IMR-90 (cell line): ENCODE measurements at regions not wholly inside any gene's neighbourhood (a gene's known extent, or its start where the extent isn't known, plus 50 kb on each side); places are given as distances from the start of the nearest gene placed in this dataset.

Source experiments
- ATAC-seq: fragments of 200-7000 bp; cut with Tn5 transposase; 2 replicates; pipeline ENCODE4 v1.9.1; 2020; ENCODE audit warnings: low read depth, mild to moderate bottlenecking, moderate library complexity
- BruUV-seq: library from RNA; stranded (reverse); fragments of 400-500 nt; replicated peaks from 2 replicates; lab custom pipeline; 2021; lab: Mats Ljungman, UMichigan
- CTCF ChIA-PET: fragments of 300-600 bp; formaldehyde crosslinking; extraction: SDS; loops from one replicate; lab custom pipeline; 2021; ENCODE audit warnings: antibody characterized with exemption; lab: Yijun Ruan, JAX
- POLR2A ChIA-PET: fragments of 300-600 bp; sonication (Branson Sonifier 250); formaldehyde crosslinking; loops from one replicate; lab custom pipeline; 2022; ENCODE audit warnings: antibody characterized with exemption; ENCODE audit not compliant: unreplicated experiment; lab: Charles Lee
- DNase-seq: peaks from one replicate; pipeline ENCODE4 v3.0.0; 2013
- H2AFZ ChIP-seq: replicated peaks from 2 replicates; pipeline ENCODE3; 2013; ENCODE audit warnings: low read length, mild to moderate bottlenecking; ENCODE audit not compliant: poor library complexity
- H2AK5ac ChIP-seq: 2 replicates; pipeline ENCODE4 v1.6.1; 2013; ENCODE audit warnings: low read depth, low read length, inconsistent platforms
- H2AK9ac ChIP-seq: replicated peaks from 2 replicates; pipeline ENCODE3; 2013; ENCODE audit warnings: mild to moderate bottlenecking, low read depth, low read length, moderate library complexity; ENCODE audit not compliant: poor library complexity
- H2BK120ac ChIP-seq: 2 replicates; pipeline ENCODE4 v1.6.1; 2013; ENCODE audit warnings: low read depth, low read length, inconsistent platforms
- H2BK15ac ChIP-seq: 3 replicates; pipeline ENCODE4 v1.6.1; 2013; ENCODE audit warnings: low read depth, low read length, inconsistent platforms
- H2BK20ac ChIP-seq: 2 replicates; pipeline ENCODE4 v1.6.1; 2013; ENCODE audit warnings: low read depth, mild to moderate bottlenecking, inconsistent platforms, low read length, moderate library complexity
- H2BK5ac ChIP-seq: 2 replicates; pipeline ENCODE4 v1.6.1; 2013; ENCODE audit warnings: mild to moderate bottlenecking, low read depth, low read length, inconsistent platforms; ENCODE audit not compliant: poor library complexity, severe bottlenecking
- H3K14ac ChIP-seq: replicated peaks from 2 replicates; pipeline ENCODE4 v1.6.1; 2013; ENCODE audit warnings: low read depth, low read length, inconsistent platforms
- H3K18ac ChIP-seq: 2 replicates; pipeline ENCODE4 v1.6.1; 2013; ENCODE audit warnings: low read depth, low read length, control low read depth
- H3K23ac ChIP-seq: 2 replicates; pipeline ENCODE4 v1.6.1; 2013; ENCODE audit warnings: low read depth, low read length, inconsistent platforms
- H3K27ac ChIP-seq: 2 replicates; pipeline ENCODE4 v1.5.1; 2013; ENCODE audit warnings: mild to moderate bottlenecking, control low read depth, low read length; ENCODE audit not compliant: insufficient read depth
- H3K27me3 ChIP-seq: 2 replicates; pipeline ENCODE4 v1.6.1; 2013; ENCODE audit warnings: low read length; ENCODE audit not compliant: control insufficient read depth, insufficient read depth
- H3K36me3 ChIP-seq: 2 replicates; pipeline ENCODE4 v1.6.1; 2013; ENCODE audit warnings: low read length, mixed read lengths; ENCODE audit not compliant: control insufficient read depth, insufficient read depth
- H3K4ac ChIP-seq: 2 replicates; pipeline ENCODE4 v1.6.1; 2013; ENCODE audit warnings: low read depth, low read length, inconsistent platforms
- H3K4me1 ChIP-seq: 2 replicates; pipeline ENCODE4 v1.6.1; 2013; ENCODE audit warnings: low read length, mixed read lengths; ENCODE audit not compliant: control insufficient read depth, insufficient read depth
- H3K4me2 ChIP-seq: 2 replicates; pipeline ENCODE4 v1.6.1; 2013; ENCODE audit warnings: low read depth, mild to moderate bottlenecking, control low read depth, low read length, moderate library complexity
- H3K4me3 ChIP-seq: 2 replicates; pipeline ENCODE4 v1.5.1; 2013; ENCODE audit warnings: low read depth, mild to moderate bottlenecking, control low read depth, low read length, moderate library complexity; ENCODE audit not compliant: insufficient read depth
- H3K56ac ChIP-seq: 2 replicates; pipeline ENCODE4 v1.6.1; 2013; ENCODE audit warnings: low read length, inconsistent platforms; ENCODE audit not compliant: insufficient read depth; ENCODE audit errors: extremely low read depth
- H3K79me1 ChIP-seq, 2 experiments: 2 replicates each; pipeline ENCODE4 v1.6.1; 2013; ENCODE audit warnings: low read length in 2 of 2, inconsistent platforms in 1 of 2, low read depth in 1 of 2
- H3K9ac ChIP-seq: 2 replicates; pipeline ENCODE4 v1.6.1; 2013; ENCODE audit warnings: low read depth, low read length, control low read depth
- H3K9me1 ChIP-seq: 2 replicates; pipeline ENCODE4 v1.6.1; 2013; ENCODE audit warnings: low read length, inconsistent platforms; ENCODE audit not compliant: insufficient read depth
- H3K9me3 ChIP-seq: 2 replicates; pipeline ENCODE4 v1.6.1; 2013; ENCODE audit warnings: low read length; ENCODE audit not compliant: control insufficient read depth, insufficient read depth
- H4K20me1 ChIP-seq: 2 replicates; pipeline ENCODE4 v1.6.1; 2013; ENCODE audit warnings: low read length, inconsistent platforms; ENCODE audit not compliant: insufficient read depth
- H4K5ac ChIP-seq: 2 replicates; pipeline ENCODE4 v1.6.1; 2013; ENCODE audit warnings: mild to moderate bottlenecking, low read depth, low read length, control low read depth
- H4K8ac ChIP-seq, 2 experiments: 2 replicates each; pipeline ENCODE4 v1.6.1; 2013; ENCODE audit warnings: low read depth in 2 of 2, low read length in 2 of 2, control low read depth in 1 of 2, inconsistent platforms in 1 of 2
- H4K91ac ChIP-seq: 2 replicates; pipeline ENCODE4 v1.6.1; 2013; ENCODE audit warnings: low read depth, low read length, inconsistent platforms; ENCODE audit not compliant: insufficient read depth
- BHLHE40 ChIP-seq: fragments of 150-350 bp; IDR thresholded peaks from 2 replicates; pipeline ENCODE4 v1.6.1; 2016; ENCODE audit warnings: mild to moderate bottlenecking, low read depth, low read length
- CEBPB ChIP-seq: IDR thresholded peaks from 2 replicates; pipeline ENCODE4 v1.6.1; 2012; ENCODE audit warnings: low read depth, low read length, improper control_type of control experiment
- CHD1 ChIP-seq: IDR thresholded peaks from 2 replicates; pipeline ENCODE4 v1.6.1; 2012; ENCODE audit warnings: low read depth, low read length, improper control_type of control experiment
- ELK1 ChIP-seq: fragments of 150-350 bp; IDR thresholded peaks from 2 replicates; pipeline ENCODE4 v1.6.1; 2016; ENCODE audit warnings: low read depth, mild to moderate bottlenecking, low read length, moderate library complexity, borderline replicate concordance
- FOS ChIP-seq: fragments of 150-350 bp; IDR thresholded peaks from 2 replicates; pipeline ENCODE4 v1.6.1; 2016; ENCODE audit warnings: low read depth, low read length
- MAFK ChIP-seq: IDR thresholded peaks from 2 replicates; pipeline ENCODE4 v1.6.1; 2012; ENCODE audit warnings: low read depth, low read length, improper control_type of control experiment
- MAZ ChIP-seq: IDR thresholded peaks from 2 replicates; pipeline ENCODE4 v1.6.1; 2012; ENCODE audit warnings: low read depth, mild to moderate bottlenecking, low read length, improper control_type of control experiment, moderate library complexity, borderline replicate concordance
- MXI1 ChIP-seq: IDR thresholded peaks from 2 replicates; pipeline ENCODE4 v1.6.1; 2012; ENCODE audit warnings: low read depth, mild to moderate bottlenecking, low read length, moderate library complexity, borderline replicate concordance
- NFE2L2 ChIP-seq: fragments of 150-350 bp; IDR thresholded peaks from 2 replicates; pipeline ENCODE4 v1.6.1; 2016; ENCODE audit warnings: low read depth, mild to moderate bottlenecking, low read length
- POLR2A ChIP-seq: IDR thresholded peaks from 2 replicates; pipeline ENCODE4 v1.6.1; 2012; ENCODE audit warnings: mild to moderate bottlenecking, low read depth, low read length
- RAD21 ChIP-seq: IDR thresholded peaks from 2 replicates; pipeline ENCODE4 v1.6.1; 2012; ENCODE audit warnings: low read length, improper control_type of control experiment
- RCOR1 ChIP-seq: IDR thresholded peaks from 2 replicates; pipeline ENCODE4 v1.6.1; 2012; ENCODE audit warnings: mild to moderate bottlenecking, low read length, improper control_type of control experiment; ENCODE audit not compliant: insufficient replicate concordance
- RFX5 ChIP-seq: IDR thresholded peaks from 2 replicates; pipeline ENCODE4 v1.8.0; 2012; ENCODE audit warnings: low read depth, mild to moderate bottlenecking, low read length, moderate library complexity
- SMC3 ChIP-seq: fragments of 150-350 bp; IDR thresholded peaks from 2 replicates; pipeline ENCODE4 v1.6.1; 2016; ENCODE audit warnings: low read depth, mild to moderate bottlenecking, antibody characterized with exemption, low read length, moderate library complexity
- WGBS, 2 experiments: methylation state at CpG; one replicate each; pipeline versions ENCODE4 v1.1.5 to v1.1.7; 2013; ENCODE audit warnings: missing lambda C conversion rate in 2 of 2; ENCODE audit not compliant: insufficient read length in 1 of 2; ENCODE audit errors: extremely low coverage in 2 of 2; 5-methylcytosine and 5-hydroxymethylcytosine counted together
- dilution Hi-C: fragments of 300-500 bp; cut with HindIII; formaldehyde crosslinking; loops from one replicate; pipeline ENCODE4 v1.14.3; 2018; ENCODE audit warnings: low sequenced_read_pairs; ENCODE audit not compliant: unreplicated experiment
- in situ Hi-C: fragments of 300-500 bp; cut with MboI; formaldehyde crosslinking; loops from 3 replicates; pipeline ENCODE4 v1.14.3; 2019; ENCODE audit warnings: low sequenced_read_pairs, inconsistent platforms, mixed read lengths
- intact Hi-C: fragments of 100-400 bp; cut with micrococcal nuclease; formaldehyde crosslinking; loops from 2 replicates; pipeline ENCODE4 v1.10.0; 2022
- TF ChIP-seq, protein P1 (sequence below): conservative IDR thresholded peaks from 2 replicates; pipeline ENCODE4 v1.5.1; 2012; ENCODE audit warnings: mild to moderate bottlenecking, low read depth, low read length, improper control_type of control experiment
- TF ChIP-seq, protein P2 (sequence below): fragments of 150-350 bp; IDR thresholded peaks from 2 replicates; pipeline ENCODE4 v1.6.1; 2017; ENCODE audit warnings: mild to moderate bottlenecking, antibody characterized with exemption, low read length, low read depth

DNA sequence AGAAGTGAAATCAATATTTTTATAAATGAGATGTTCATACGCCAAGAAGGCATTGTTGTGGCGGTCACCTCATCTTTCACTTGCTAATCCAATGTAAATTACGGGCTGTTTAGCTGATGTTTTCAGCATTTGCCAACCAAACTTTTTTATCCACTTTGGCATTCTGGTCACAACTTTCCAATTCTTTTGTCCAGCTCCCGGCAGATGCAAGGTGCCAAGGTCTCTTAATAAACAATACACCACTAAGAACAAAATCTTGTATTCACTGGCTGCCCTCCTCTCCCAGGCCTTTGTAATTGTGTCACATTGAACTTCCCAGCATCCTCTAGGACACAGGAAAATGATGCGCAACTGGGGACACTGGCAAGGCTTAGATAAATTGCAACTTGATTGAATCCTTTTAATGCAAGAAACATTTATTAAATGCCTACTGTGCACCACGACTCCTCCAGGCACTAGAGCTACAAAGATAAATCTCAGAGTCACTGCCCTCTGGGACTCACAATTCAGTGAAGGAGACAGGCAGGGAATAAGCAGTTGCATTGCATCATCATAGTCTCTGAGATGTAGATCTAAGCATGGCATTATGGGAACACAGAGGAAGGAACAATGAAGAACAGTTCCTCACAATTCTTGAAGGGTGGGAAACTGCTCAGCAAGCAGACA lies 165.4 kb upstream of the C16orf82 start:
- no peak overlapping the region for H4K8ac ChIP-seq
- H3K4me3 ChIP-seq: no peak overlapping the region
- no peak overlapping the region for H2AK5ac ChIP-seq
- H3K27me3 ChIP-seq: no peaks in the 10 kb centered on the region
- H2BK15ac ChIP-seq: no peak overlapping the region
- 60% methylated on average over 1 of the region's 6 CpGs; no CpG with 5 or more reads in 1 of the 2 experiments for WGBS, 2 experiments
- H2BK120ac ChIP-seq: no peak overlapping the region
- H4K20me1 ChIP-seq: no peaks in the 10 kb centered on the region
- no peak overlapping the region for H3K4ac ChIP-seq
- H2AFZ ChIP-seq: no peak overlapping the region
- ATAC-seq (no peak), DNase-seq (no peak)
- H3K4me2 ChIP-seq: no peak overlapping the region
- intact Hi-C loops (no loop called here), in situ Hi-C loops (no loop called here), dilution Hi-C loops (no loop called here)
- H3K4me1 ChIP-seq: no peaks in the 10 kb centered on the region; the same call in 1 of the 2 replicates
- TF ChIP-seq MXI1: no peak
- TF ChIP-seq CEBPB: no peak
- no peak for TF ChIP-seq FOS
- no peak for TF ChIP-seq MAFK
- TF ChIP-seq, protein P1, sequence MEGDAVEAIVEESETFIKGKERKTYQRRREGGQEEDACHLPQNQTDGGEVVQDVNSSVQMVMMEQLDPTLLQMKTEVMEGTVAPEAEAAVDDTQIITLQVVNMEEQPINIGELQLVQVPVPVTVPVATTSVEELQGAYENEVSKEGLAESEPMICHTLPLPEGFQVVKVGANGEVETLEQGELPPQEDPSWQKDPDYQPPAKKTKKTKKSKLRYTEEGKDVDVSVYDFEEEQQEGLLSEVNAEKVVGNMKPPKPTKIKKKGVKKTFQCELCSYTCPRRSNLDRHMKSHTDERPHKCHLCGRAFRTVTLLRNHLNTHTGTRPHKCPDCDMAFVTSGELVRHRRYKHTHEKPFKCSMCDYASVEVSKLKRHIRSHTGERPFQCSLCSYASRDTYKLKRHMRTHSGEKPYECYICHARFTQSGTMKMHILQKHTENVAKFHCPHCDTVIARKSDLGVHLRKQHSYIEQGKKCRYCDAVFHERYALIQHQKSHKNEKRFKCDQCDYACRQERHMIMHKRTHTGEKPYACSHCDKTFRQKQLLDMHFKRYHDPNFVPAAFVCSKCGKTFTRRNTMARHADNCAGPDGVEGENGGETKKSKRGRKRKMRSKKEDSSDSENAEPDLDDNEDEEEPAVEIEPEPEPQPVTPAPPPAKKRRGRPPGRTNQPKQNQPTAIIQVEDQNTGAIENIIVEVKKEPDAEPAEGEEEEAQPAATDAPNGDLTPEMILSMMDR: no peak
- no peak for TF ChIP-seq POLR2A
- TF ChIP-seq BHLHE40: no peak
- no peak for TF ChIP-seq ELK1
- TF ChIP-seq, protein P2, sequence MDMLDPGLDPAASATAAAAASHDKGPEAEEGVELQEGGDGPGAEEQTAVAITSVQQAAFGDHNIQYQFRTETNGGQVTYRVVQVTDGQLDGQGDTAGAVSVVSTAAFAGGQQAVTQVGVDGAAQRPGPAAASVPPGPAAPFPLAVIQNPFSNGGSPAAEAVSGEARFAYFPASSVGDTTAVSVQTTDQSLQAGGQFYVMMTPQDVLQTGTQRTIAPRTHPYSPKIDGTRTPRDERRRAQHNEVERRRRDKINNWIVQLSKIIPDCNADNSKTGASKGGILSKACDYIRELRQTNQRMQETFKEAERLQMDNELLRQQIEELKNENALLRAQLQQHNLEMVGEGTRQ: no peak
- no peak for TF ChIP-seq MAZ
- no peak for TF ChIP-seq RAD21
- no peak for TF ChIP-seq CHD1
- no peak for TF ChIP-seq RCOR1
- no peak for TF ChIP-seq RFX5
- TF ChIP-seq SMC3: no peak
- no peak for TF ChIP-seq NFE2L2
- ChIA-PET CTCF (no interaction called here), POLR2A (no interaction called here)
- H3K27ac ChIP-seq: no peak overlapping the region
- H2AK9ac ChIP-seq: no peak overlapping the region
- H3K56ac ChIP-seq: no peak overlapping the region
- no peak overlapping the region for H3K18ac ChIP-seq
- H3K9ac ChIP-seq: no peak overlapping the region
- no peak overlapping the region for H3K23ac ChIP-seq
- H3K9me1 ChIP-seq: no peaks in the 10 kb centered on the region
- H4K5ac ChIP-seq: no peak overlapping the region
- no peak overlapping the region for H3K14ac ChIP-seq
- no peaks in the 10 kb centered on the region for H3K9me3 ChIP-seq
- no peak overlapping the region for H4K91ac ChIP-seq
- no peaks in the 10 kb centered on the region for H3K79me1 ChIP-seq
- H2BK5ac ChIP-seq: no peak overlapping the region
- BruUV-seq: no TSS peak
- H3K36me3 ChIP-seq: no peaks in the 10 kb centered on the region
- no peak overlapping the region for H2BK20ac ChIP-seq
